ENCODE measurements at regions not wholly inside any gene's neighbourhood (a gene's known extent, or its start where the extent isn't known, plus 50 kb on each side); places are given as distances from the start of the nearest gene placed in this dataset.

DNA sequence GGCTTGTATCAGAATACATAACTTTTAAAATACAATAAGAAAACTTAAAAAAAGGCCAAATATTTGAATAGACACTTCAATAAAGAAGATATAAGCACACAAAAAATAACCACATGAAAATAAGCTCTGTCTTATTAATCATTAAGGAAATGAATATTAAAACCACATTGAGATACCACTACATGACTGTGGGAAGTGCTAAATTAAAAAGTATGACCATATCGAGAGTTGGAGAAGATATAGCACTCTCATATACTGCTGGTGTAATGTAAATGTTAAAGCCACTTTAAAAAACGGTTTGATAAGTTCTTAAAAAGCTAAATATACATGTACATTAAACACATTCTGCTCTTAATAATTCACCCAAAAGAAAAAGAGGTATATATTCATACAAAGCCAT is 104.6 kb upstream of the TRIB2 start:
- TF ChIP-seq CTCF (IDR thresholded peaks at IDR 0.05) = no peak
- TF ChIP-seq POLR2A (IDR thresholded peaks at IDR 0.05) = no peak
- no peak for TF ChIP-seq EP300 (IDR thresholded peaks at IDR 0.05)
- TF ChIP-seq POLR2AphosphoS5 (IDR thresholded peaks at IDR 0.05) = no peak

Measured in suprapubic skin (tissue), 4 donors.